ENCODE measurements at regions not wholly inside any gene's neighbourhood (a gene's known extent, or its start where the extent isn't known, plus 50 kb on each side); places are given as distances from the start of the nearest gene placed in this dataset.

GRCh38 chr9:99282406-99282805 is 60.3 kb downstream of the SEC61B start:
- DNase-seq, result no peak

DNA sequence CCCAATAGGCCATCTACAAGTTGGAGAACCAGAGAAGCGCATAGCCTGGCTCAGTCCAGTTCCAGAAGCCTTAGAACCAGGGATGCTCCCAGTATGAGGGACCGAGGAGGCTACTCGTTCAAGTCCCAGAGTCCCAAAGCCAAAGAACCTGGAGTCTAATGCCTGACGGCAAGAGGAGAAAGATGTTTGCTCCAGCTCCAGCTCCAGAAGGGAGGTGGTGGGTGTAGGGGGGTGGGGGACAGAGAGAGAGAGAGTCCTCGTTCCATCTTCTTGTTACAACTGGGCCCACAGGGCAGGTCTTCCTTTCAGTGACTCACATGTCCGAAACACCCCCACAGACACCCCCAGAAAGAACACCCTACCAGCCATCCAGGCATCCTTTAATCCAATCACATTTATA is 63.9 kb downstream of the SEC61B start:
- DNase-seq, result no peak

- no peak for DNase-seq
These were observed 64.5 kb downstream of the SEC61B start for GRCh38 chr9:99286536-99286935.

DNA sequence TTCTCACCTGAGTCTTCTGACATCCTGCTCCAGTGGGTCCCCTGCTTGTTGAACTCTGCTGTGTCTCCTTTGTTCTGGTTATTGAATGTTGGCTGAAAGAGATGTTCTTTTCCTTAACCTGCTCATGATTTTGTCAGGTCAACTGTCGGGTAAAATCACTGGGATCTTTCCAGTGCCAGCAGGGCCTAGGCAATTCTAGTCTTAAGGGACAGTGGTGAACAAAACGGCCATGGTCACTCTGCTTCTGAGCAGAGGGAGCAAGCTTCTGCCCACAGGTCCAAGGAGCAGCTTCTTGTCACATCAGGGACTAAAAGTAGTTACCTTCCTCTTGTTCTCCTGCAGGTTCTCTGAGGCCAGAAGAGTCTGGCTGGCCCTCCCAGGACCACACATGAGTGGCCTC is 65.6 kb downstream of the SEC61B start:
- DNase-seq, result no peak

- no peak for DNase-seq
These were observed 66.7 kb downstream of the SEC61B start for GRCh38 chr9:99288830-99289229.

GRCh38 chr9:99294850-99295461 is 72.9 kb downstream of the SEC61B start:
- no peak for DNase-seq

DNA sequence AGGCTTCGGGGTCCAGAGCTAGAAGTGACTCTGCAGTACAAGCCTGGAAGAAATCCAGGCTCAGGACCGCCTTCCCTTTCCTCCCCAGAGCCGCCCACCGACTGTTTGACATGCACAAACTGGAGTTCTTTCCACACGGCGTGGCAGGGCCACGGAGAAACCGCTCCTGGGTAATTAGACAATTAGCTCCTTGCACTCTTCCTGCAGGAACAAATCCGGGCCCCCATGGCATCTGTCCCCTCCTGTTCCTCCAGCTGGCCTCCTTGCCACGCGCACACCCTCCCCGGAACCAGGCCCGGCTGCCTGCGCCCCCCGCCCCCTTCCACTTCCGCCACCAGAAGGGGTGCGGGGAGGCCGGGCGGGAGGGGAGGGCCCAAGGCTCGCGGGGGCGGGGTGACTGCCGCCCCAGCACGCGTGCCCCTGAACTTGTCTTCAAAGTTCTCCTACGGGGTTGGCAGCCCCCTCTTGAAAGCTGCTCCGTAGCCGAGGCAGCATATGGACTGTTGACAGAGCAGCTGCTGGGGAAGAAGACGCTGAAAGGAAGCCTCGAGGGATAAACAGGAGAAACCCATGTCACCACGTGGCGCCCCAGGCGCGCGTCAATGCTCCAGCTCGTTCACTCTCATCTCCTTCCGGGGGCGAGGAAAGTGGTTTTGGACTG is 74.3 kb downstream of the SEC61B start:
- DNase-seq, result peak; percentile 67

GRCh38 chr9:99298614-99299013 is 76.5 kb downstream of the SEC61B start:
- no peak for DNase-seq

- DNase-seq, result no peak
These were observed 77.4 kb downstream of the SEC61B start for GRCh38 chr9:99299211-99300102.

GRCh38 chr9:99300103-99300439 is 78.0 kb downstream of the SEC61B start:
- no peak for DNase-seq

- DNase-seq, result no peak
These were observed 78.5 kb downstream of the SEC61B start for GRCh38 chr9:99300603-99301002.

DNA sequence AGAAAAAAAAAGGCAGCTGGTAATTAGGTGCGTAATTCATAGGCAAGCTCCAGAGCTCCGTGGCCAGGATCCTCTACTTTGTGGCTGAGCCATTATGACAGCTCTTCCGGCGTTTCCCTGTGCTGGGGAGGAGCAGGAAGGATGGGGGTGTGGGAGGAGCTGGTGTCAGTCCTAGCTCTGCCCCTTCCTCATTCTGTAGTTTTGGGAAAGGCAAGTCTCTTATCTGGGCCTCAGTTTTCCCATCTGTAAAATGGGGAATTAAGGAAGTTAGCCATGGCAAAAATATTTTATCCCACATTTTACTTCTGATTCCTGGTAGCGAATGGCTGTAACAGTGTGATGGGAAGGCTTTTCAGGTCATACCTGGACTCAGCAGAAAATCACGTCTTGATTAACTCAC is 81.1 kb downstream of the SEC61B start:
- DNase-seq, result no peak

GRCh38 chr9:99305124-99305523 is 83.0 kb downstream of the SEC61B start:
- no peak for DNase-seq

GRCh38 chr9:99305820-99306811 is 84.0 kb downstream of the SEC61B start:
- DNase-seq, result no peak

DNA sequence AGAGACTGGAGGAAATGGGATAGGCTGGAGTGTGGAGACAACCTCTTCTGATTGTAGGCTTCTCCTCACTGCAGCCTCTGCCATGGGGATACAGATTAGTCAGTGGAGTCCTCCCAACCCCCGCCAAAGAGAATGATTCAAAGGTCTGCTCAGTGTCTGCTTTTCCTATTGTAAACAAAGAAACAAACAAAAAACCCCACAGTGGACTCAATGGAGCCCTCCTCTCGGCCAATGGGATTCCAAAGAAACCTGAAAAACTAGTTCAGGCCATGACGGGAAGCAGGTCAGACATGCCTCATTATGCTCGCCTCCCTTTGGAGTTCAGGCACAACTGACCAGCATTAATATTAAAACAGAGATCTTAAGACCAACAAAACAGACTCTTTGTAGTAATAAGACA is 85.8 kb downstream of the SEC61B start:
- no peak for DNase-seq

DNA sequence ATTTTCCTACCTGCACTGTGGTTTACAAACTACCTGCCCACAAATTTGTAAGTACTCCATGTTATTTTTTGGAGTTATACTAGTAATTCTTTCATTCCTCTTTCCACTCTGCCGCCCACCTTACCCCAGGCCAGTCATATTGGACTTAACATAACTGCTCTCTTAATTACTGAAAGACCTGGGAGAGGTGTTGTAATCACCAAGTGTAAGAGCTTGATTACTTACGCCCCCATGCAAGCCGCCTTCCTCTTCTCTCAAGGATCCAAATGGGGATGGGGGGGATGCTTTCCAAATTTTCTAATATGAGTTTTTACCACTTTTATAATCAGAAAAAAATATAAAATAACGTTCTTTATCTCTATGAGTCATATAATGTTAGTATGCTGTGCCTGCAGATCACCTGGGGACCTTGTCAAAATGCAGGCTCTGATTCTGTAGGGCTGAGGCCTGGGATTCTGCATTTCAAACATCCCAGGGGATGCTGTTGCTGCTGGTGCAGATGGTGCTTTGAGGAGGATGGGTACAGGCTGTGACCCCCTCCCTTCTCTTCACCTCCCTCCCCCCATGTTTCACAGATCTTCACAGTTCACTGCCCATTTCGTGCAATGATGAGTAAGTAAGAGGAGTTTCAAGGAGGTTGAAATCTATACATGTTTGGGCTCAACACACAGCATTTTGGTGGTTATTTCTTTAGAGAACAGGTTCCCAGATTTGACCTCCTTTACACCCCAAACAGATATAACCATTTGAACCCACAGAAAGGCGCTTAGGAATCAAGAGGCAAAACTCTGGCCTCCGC is 87.3 kb downstream of the SEC61B start:
- no peak for DNase-seq

DNA sequence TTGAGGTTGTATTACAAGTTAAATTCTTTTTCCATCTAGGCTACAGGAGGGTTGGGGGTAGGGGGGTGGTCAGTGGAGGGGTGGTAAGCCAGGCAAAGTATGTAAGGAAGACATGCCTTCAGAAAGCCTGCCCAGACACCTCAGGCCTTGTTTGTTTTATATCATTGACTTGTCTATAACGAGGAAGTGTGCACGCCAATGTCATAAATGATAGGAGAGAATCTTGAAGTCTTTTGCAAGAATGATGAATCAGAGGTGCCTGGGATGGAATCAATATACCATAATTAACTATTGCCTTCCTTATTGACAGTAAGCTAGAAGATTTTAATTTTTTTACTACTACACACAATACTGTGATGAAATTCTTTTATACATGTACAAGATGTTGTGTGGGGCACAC is 90.7 kb downstream of the SEC61B start:
- no peak for DNase-seq

GRCh38 chr9:99319048-99319447 is 97.0 kb downstream of the SEC61B start:
- no peak for DNase-seq

GRCh38 chr9:99322299-99322698 is 100.2 kb downstream of the SEC61B start:
- no peak for DNase-seq

GRCh38 chr9:99326112-99326916 is 104.2 kb downstream of the SEC61B start:
- DNase-seq, result no peak

- no peak for DNase-seq
These were observed 104.8 kb downstream of the SEC61B start for GRCh38 chr9:99326917-99327189.

Data from right hindlimb (tissue), 1 donor.